Smooth muscle cell of the brain vasculature (primary cell): ENCODE measurements at regions not wholly inside any gene's neighbourhood (a gene's known extent, or its start where the extent isn't known, plus 50 kb on each side); places are given as distances from the start of the nearest gene placed in this dataset.

Experiments
- DNase-seq: peaks from one replicate; pipeline ENCODE4 v3.0.0-alpha.2; 2012; ENCODE audit warnings: low read depth, low spot score

GRCh38 chr2:125853626-125854025, 802.3 kb upstream of the GYPC start:
- DNase-seq = no peak

GRCh38 chr2:125855204-125855603, 800.8 kb upstream of the GYPC start:
- DNase-seq = no peak

- DNase-seq = no peak
Observed at GRCh38 chr2:125857971-125858794, 797.8 kb upstream of the GYPC start.

- no peak for DNase-seq
Observed at GRCh38 chr2:125861461-125861860, 794.5 kb upstream of the GYPC start.

- no peak for DNase-seq
Observed at GRCh38 chr2:125867908-125868307, 788.0 kb upstream of the GYPC start.

GRCh38 chr2:125870264-125870663, 785.7 kb upstream of the GYPC start:
- DNase-seq = no peak

- DNase-seq = no peak
Observed at GRCh38 chr2:125870746-125871145, 785.2 kb upstream of the GYPC start.

- DNase-seq = no peak
Observed at GRCh38 chr2:125874564-125874963, 781.4 kb upstream of the GYPC start.

GRCh38 chr2:125885340-125885739, 770.6 kb upstream of the GYPC start:
- DNase-seq = no peak

GRCh38 chr2:125886153-125886552, 769.8 kb upstream of the GYPC start:
- no peak for DNase-seq

- DNase-seq = no peak
Observed at GRCh38 chr2:125901278-125901677, 754.7 kb upstream of the GYPC start.

- DNase-seq = no peak
Observed at GRCh38 chr2:125925891-125926546, 729.9 kb upstream of the GYPC start.

GRCh38 chr2:125935559-125935958, 720.4 kb upstream of the GYPC start:
- no peak for DNase-seq

GRCh38 chr2:125942585-125943424, 713.2 kb upstream of the GYPC start:
- no peak for DNase-seq

- no peak for DNase-seq
Observed at GRCh38 chr2:125959047-125959446, 696.9 kb upstream of the GYPC start.

- DNase-seq = no peak
Observed at GRCh38 chr2:125961739-125962138, 694.2 kb upstream of the GYPC start.

- no peak for DNase-seq
Observed at GRCh38 chr2:125979886-125980285, 676.1 kb upstream of the GYPC start.

GRCh38 chr2:125983364-125983763, 672.6 kb upstream of the GYPC start:
- DNase-seq = no peak

GRCh38 chr2:126029316-126029715, 626.6 kb upstream of the GYPC start:
- no peak for DNase-seq

GRCh38 chr2:126038861-126039260, 617.1 kb upstream of the GYPC start:
- no peak for DNase-seq

- DNase-seq = no peak
Observed at GRCh38 chr2:126041391-126042047, 614.4 kb upstream of the GYPC start.

GRCh38 chr2:126042089-126042488, 613.9 kb upstream of the GYPC start:
- DNase-seq = no peak
